Ishikawa (cell line): ENCODE measurements at regions not wholly inside any gene's neighbourhood (a gene's known extent, or its start where the extent isn't known, plus 50 kb on each side); places are given as distances from the start of the nearest gene placed in this dataset.

Experiments
- CEBPB ChIP-seq: IDR thresholded peaks from 2 replicates; pipeline ENCODE4 v1.6.1; 2012
- CREB1 ChIP-seq: IDR thresholded peaks from 2 replicates; pipeline ENCODE4 v1.6.1; 2012; ENCODE audit warnings: low read depth
- EGR1 ChIP-seq: IDR thresholded peaks from 2 replicates; pipeline ENCODE4 v1.6.1; 2012
- EP300 ChIP-seq: IDR thresholded peaks from 2 replicates; pipeline ENCODE4 v1.6.1; 2012; ENCODE audit warnings: borderline replicate concordance
- FOXM1 ChIP-seq: IDR thresholded peaks from 2 replicates; pipeline ENCODE4 v1.6.1; 2012; ENCODE audit warnings: low read depth, borderline replicate concordance
- NFIC ChIP-seq: IDR thresholded peaks from 2 replicates; pipeline ENCODE4 v1.6.1; 2012
- RAD21 ChIP-seq: IDR thresholded peaks from 2 replicates; pipeline ENCODE4 v1.6.1; 2012; ENCODE audit warnings: low read depth
- TAF1 ChIP-seq: IDR thresholded peaks from 2 replicates; pipeline ENCODE4 v1.6.1; 2012; ENCODE audit warnings: low read depth, mild to moderate bottlenecking
- TCF12 ChIP-seq: IDR thresholded peaks from 2 replicates; pipeline ENCODE4 v1.6.1; 2012; ENCODE audit warnings: low read depth
- TEAD4 ChIP-seq: IDR thresholded peaks from 2 replicates; pipeline ENCODE4 v1.6.1; 2012
- YY1 ChIP-seq: IDR thresholded peaks from 2 replicates; pipeline ENCODE4 v1.6.1; 2012; ENCODE audit warnings: low read depth
- ZBTB7A ChIP-seq: IDR thresholded peaks from 2 replicates; pipeline ENCODE4 v1.6.1; 2012; ENCODE audit warnings: low read depth
- TF ChIP-seq, protein P1 (sequence below): IDR thresholded peaks from 2 replicates; pipeline ENCODE4 v1.6.1; 2012; ENCODE audit warnings: low read depth, mild to moderate bottlenecking
- TF ChIP-seq, protein P2 (sequence below): IDR thresholded peaks from 2 replicates; pipeline ENCODE4 v1.6.1; 2012
- TF ChIP-seq, protein P3 (sequence below): IDR thresholded peaks from 2 replicates; pipeline ENCODE4 v1.6.1; 2012

DNA sequence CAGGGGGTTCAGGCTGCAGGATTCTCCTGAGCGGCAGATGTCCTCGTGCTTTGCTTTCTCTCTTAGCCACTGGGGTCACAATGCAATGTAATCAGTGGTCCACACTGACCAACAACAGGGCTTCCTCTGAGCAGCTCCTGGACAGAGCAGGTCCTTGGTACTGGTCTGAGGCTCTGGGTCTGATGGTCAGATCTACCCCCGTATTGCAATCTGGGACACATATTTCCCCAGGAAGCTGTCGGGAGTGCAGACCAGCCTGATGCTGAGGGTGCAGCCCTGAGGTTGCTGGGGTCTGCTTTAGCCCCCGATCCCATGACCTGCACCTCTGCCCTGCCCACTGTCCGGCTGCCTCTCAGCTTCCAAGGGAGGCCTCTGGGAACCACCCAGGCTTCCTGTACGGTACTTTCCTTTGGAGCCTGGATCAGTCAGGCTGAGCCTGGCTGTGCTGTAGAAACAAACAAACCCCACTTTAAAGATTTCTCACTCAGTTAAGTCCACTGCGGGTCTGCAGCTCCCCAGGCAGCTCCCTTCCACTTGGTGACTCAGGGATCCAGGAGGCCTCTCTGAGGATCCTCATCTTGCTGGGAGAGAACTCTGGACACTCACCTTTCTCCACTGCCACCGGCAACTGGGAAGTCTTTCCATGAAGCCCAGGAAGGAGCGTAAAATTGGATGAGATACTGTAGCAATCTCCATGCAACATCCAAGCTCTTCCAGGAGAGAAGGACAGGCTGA lies 1046.6 kb downstream of the TBC1D22A start:
- no peak for TF ChIP-seq FOXM1
- TF ChIP-seq EP300 = no peak
- TF ChIP-seq CEBPB = no peak
- TF ChIP-seq, protein P1, sequence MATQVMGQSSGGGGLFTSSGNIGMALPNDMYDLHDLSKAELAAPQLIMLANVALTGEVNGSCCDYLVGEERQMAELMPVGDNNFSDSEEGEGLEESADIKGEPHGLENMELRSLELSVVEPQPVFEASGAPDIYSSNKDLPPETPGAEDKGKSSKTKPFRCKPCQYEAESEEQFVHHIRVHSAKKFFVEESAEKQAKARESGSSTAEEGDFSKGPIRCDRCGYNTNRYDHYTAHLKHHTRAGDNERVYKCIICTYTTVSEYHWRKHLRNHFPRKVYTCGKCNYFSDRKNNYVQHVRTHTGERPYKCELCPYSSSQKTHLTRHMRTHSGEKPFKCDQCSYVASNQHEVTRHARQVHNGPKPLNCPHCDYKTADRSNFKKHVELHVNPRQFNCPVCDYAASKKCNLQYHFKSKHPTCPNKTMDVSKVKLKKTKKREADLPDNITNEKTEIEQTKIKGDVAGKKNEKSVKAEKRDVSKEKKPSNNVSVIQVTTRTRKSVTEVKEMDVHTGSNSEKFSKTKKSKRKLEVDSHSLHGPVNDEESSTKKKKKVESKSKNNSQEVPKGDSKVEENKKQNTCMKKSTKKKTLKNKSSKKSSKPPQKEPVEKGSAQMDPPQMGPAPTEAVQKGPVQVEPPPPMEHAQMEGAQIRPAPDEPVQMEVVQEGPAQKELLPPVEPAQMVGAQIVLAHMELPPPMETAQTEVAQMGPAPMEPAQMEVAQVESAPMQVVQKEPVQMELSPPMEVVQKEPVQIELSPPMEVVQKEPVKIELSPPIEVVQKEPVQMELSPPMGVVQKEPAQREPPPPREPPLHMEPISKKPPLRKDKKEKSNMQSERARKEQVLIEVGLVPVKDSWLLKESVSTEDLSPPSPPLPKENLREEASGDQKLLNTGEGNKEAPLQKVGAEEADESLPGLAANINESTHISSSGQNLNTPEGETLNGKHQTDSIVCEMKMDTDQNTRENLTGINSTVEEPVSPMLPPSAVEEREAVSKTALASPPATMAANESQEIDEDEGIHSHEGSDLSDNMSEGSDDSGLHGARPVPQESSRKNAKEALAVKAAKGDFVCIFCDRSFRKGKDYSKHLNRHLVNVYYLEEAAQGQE = no peak
- TF ChIP-seq CREB1 = no peak
- TF ChIP-seq RAD21 = no peak
- no peak for TF ChIP-seq TCF12
- TF ChIP-seq ZBTB7A = no peak

DNA sequence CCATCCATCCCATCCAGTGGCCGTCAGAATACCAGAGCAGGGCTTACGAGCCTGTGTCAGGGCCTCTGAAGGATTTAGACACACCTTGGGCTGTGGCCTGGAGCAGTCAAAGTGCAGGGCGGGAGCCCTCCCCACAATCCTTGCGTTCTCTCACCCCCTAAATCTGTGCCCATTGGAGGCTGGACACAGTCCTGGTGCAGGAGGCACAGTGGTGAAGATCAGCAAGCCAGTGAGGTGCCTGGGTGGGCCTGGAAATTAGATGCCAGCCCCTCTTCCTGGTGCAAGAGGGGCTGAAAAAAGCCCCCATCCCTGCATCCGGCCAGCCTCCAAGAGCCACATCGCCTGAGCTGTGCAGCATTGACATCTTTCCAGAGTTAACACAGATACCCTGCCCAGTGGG lies 1045.8 kb downstream of the TBC1D22A start:
- TF ChIP-seq NFIC (no peak), EP300 (no peak), TEAD4 (no peak)

DNA sequence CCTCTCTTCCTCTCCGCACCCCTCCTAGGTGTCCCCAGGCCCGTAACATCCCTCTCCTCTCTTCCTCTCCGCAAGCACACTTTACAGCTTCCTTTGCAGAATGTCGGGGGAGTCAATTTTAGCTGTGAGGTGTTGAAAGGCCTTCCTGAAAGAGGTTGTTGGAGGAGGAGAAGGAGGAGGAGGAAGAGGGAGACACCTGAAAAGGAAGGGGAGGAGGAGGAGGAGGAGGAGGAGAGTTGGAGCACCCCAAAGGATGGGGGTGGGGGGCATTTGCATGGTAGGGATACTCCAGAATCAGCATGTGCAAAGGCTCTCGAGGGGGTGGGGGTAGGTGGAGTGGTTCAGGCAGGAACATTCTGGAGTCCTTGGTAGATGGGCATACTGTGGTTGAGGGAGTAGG lies 1045.1 kb downstream of the TBC1D22A start:
- TF ChIP-seq CEBPB = no peak
- TF ChIP-seq RAD21 = no peak
- TF ChIP-seq TAF1 = no peak
- TF ChIP-seq, protein P2, sequence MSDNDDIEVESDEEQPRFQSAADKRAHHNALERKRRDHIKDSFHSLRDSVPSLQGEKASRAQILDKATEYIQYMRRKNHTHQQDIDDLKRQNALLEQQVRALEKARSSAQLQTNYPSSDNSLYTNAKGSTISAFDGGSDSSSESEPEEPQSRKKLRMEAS = no peak
- no peak for TF ChIP-seq TCF12
- TF ChIP-seq TEAD4 = no peak
- no peak for TF ChIP-seq YY1
- TF ChIP-seq, protein P3, sequence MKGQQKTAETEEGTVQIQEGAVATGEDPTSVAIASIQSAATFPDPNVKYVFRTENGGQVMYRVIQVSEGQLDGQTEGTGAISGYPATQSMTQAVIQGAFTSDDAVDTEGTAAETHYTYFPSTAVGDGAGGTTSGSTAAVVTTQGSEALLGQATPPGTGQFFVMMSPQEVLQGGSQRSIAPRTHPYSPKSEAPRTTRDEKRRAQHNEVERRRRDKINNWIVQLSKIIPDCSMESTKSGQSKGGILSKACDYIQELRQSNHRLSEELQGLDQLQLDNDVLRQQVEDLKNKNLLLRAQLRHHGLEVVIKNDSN = no peak
- no peak for TF ChIP-seq ZBTB7A
- TF ChIP-seq, protein P1 = no peak

DNA sequence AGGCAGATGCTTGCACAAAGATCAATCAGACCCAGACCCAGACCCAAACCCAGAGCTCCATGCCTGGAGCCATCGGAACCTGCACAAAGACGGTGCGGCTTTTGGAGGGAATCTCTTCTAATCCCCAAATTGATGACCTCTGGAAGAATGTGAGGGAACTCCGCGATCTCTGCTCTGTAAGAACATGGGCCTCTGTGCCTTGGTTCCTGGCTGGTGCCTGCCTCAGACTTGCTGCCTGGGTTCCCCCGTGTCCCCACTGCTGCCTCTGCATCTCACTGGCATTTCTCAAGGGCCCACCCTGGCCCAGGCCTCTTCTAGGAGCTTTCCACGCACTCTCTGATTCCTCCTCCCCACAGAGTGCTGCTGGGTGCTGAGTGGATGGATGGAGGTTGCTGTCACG lies 1044.4 kb downstream of the TBC1D22A start:
- TF ChIP-seq, protein P3 = no peak
- TF ChIP-seq EGR1 (no peak), ZBTB7A (no peak), TAF1 (no peak), TCF12 (no peak), YY1 (no peak), TEAD4 (no peak), NFIC (no peak), RAD21 (no peak), CEBPB (no peak), FOXM1 (no peak), CREB1 (no peak)
- TF ChIP-seq, protein P2 = no peak
- TF ChIP-seq, protein P1 = no peak

DNA sequence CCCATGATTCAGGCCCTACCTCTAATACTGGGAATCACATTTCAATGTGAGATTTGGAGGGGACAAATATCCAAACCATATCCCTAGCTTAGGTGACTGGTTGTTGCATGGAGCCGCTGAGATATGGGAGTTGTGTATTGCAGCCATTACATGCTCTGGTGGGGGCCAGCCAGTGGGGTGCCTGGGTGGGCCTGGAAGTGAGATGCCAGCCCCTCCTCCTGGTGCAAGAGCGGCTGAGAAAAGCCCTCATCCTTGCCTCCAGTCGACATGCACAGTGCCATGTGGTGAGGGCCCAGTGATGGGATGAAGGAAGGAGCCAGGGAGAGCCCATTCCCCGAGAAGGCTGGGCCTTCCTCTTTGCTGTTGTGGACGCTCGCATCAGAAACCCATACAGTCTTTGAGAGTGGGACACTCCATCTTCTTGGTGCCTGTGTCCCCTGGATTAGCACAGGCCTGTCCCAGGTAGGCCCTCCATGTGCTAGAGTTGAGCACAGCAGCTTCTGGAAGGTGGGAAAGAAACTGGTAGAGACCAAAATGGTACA lies 1043.0 kb downstream of the TBC1D22A start:
- TF ChIP-seq NFIC (no peak), CREB1 (no peak), TCF12 (no peak), YY1 (no peak), TAF1 (no peak), EP300 (no peak), EGR1 (no peak), TEAD4 (no peak)
- TF ChIP-seq, protein P2 = no peak
